Sigmoid colon (tissue), 4 donors: ENCODE measurements at regions not wholly inside any gene's neighbourhood (a gene's known extent, or its start where the extent isn't known, plus 50 kb on each side); places are given as distances from the start of the nearest gene placed in this dataset.

ENCODE experiments used
- CTCF ChIP-seq, 4 experiments: fragments of 450-650 bp in 3 of 4; fragments of 200-600 bp in 1 of 4; IDR thresholded peaks; one replicate each; pipeline ENCODE4 v1.5.1; 2016 to 2019; ENCODE audit warnings: antibody characterized with exemption in 4 of 4, mild to moderate bottlenecking in 3 of 4, moderate library complexity in 2 of 4
- EP300 ChIP-seq, 4 donors: sonication (generic); formaldehyde crosslinking; IDR thresholded peaks; one replicate each; pipeline ENCODE4 v1.6.1; 2017; ENCODE audit warnings: antibody characterized with exemption in 4 of 4
- POLR2AphosphoS5 ChIP-seq, 4 donors: sonication (generic); formaldehyde crosslinking; IDR thresholded peaks; one replicate each; pipeline ENCODE4 v1.6.1; 2017; ENCODE audit warnings: antibody characterized with exemption in 4 of 4

- TF ChIP-seq POLR2AphosphoS5 (IDR thresholded peaks at IDR 0.05) (no peak), CTCF (IDR thresholded peaks at IDR 0.05) (no peak), EP300 (IDR thresholded peaks at IDR 0.05) (no peak)
Measured at GRCh38 chr4:74845834-74846233, 51.5 kb upstream of the BTC start.
